HuH-7 (cell line): ENCODE measurements at regions not wholly inside any gene's neighbourhood (a gene's known extent, or its start where the extent isn't known, plus 50 kb on each side); places are given as distances from the start of the nearest gene placed in this dataset.
A peak's percentile ranks its signal among the peaks of the same experiment; 100 is the strongest.

Experiments used
- DNase-seq: peaks from one replicate; pipeline ENCODE4 v3.0.0; 2011; ENCODE audit warnings: low spot score

DNA sequence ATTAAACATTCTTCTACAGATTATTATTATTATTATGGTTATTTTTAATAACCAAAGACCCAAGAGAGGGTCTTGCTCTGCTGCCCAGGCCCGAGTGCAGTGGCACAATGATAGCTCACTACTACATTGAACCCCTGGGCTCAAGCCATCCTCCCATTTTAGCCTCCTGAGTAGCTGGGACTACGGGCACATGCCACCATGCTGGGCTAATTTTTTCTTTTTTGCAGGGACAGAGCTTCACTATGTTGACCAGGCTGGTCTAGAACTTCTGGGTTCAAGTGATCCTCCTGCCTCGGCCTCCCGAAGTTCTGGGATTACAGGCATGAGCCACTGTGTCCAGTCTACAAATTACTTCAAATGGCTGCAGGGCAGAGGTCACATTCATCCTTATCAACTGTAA is 179.8 kb downstream of the KCNRG start:
- no peak for DNase-seq

DNA sequence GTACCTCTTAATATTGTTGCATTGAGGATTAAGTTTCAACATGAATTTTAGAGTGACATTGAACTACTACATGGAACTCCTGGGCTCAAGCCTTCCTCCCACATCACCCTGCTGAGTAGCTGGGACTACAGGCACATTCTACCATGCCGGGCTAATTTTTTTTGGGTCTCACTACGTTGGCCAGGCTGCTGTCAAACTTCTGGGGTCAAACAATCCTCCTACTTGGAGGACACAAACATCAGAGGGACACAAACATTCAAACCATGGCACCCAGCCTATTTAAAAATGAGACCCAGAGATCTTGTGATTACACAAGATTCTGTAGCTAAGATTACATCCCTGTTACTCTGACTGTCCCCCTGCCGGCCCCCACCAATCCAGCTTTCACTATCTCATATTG is 180.9 kb downstream of the KCNRG start:
- no peak for DNase-seq

DNA sequence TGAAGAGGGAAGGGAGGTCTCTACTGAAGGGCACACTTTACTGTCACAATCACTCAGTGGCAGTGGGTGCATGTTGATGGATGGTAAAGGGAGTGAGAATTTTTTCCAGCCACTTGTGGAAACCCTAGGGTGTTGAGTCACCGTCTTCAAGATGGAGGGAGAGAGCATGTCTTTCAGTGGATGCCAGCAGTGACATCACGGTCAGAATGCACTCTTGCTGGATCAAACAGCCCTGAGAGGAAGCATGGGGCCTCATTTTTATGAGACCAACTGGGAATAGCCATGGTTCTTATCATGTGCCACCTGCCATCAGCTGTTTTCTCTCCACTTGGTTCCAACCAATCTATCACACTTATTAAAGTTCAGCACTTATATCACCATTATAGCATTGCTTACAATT is 182.5 kb downstream of the KCNRG start:
- DNase-seq = no peak

DNA sequence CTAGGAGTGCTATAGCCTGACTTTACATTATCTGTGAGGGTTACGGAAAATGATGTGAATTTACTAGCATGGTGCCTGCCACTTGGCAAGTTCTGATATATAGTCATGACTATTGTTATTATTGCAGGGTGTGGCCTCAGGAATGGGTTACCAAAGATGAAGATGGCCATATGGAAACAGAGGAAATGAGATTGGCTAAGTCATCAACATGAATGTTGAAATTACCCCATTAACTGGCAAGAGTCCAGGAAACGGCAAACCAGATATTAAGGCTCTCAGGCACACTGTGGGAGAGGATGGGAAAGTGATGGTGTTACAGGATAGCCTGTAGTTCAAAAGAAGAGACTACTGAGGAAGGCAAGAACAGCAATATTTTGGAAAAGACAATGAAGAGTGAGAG is 183.3 kb downstream of the KCNRG start:
- DNase-seq = no peak

DNA sequence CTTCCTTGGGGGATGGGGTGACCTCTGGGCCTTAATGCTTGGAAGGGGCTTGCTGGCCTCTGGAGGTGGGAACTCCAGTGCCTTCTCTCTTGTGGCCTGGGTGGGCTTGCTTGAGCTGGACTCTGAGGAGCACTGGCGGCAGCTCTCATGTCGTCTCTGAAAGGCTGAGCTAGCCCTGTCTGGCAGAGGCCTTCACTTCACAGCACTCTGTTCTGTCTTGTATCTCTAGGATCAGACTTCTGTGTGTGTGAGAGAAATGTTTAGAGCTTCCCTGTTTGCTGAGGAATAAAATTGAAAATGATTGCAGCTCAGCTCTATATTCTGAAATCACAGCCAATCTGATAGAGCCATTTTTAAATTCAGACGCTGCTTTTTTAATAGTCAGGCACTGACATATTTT is 185.3 kb downstream of the KCNRG start:
- no peak for DNase-seq

- no peak for DNase-seq
Measured at GRCh38 chr13:50200988-50201387, 185.7 kb downstream of the KCNRG start.

GRCh38 chr13:50202485-50202884 is 187.2 kb downstream of the KCNRG start:
- DNase-seq = no peak

DNA sequence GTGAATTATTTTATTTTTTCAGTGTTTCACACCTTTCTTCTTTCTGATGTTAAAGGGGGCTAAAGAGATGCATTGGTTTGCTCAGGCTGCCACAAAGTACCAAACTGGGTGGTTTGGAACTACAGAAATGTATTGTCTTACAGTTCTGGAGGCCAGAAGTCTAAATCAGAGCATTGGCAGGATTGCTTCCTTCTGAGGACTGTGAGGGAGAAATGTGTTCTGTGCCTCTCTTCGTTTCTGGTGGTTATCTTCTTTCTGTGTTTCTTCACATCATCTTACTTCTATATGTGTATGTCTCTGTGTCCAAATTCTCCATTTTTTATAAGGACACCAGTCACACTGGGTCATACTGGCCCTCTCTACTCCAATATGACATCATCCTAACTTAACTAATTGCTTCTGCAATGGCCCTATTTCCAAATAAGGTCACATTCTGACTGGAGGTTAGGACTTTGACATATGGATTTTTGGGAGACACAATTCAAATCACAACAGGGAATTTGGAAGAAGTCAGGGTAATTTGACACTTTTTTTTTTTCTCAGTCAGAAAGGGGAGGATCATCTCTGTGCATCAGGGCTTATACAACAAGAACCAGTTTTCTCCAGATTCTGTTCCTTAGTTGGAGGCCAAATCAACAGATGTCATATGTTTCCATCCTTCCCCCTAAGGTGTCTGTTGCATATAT is 188.2 kb downstream of the KCNRG start:
- no peak for DNase-seq

DNA sequence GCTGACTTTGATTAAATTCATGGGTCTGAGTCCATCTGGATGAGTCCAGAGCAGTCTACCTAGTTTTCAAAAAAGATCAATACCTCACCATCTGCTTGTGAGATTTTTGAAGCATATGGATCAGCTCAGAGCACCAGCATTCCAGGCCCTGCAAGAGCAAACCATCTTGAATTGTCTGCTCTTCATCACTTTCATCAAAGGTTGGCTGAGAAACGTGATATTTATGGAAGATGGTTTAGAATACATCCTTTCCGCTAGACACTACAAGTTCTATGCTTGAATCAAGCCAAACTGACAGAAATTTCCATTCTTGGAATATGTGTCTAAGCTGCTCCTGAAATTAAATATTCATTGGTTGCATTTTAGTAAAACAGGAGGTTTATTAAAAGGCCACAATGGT is 190.3 kb downstream of the KCNRG start:
- DNase-seq = no peak

- peak; percentile 37 for DNase-seq
Measured at GRCh38 chr13:50208826-50209335, 193.6 kb downstream of the KCNRG start.

DNA sequence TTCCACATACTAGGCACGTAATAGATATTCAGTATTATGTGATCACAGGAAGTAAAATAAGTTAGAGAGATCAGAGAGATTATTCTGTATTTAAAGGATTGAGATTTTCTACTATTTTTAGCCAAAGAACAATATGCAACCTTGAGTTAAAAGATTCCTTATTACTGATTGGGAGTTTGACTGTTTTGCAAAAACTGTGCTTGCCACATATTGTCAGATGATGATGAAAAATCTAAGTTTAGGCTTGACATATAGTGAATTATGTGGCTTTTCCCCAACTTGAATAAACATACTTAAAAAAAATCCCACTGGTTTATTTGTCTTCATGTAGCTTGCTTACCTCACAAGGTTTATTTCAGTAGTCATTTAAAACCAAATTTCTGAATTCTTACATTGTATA is 194.4 kb downstream of the KCNRG start:
- no peak for DNase-seq

DNA sequence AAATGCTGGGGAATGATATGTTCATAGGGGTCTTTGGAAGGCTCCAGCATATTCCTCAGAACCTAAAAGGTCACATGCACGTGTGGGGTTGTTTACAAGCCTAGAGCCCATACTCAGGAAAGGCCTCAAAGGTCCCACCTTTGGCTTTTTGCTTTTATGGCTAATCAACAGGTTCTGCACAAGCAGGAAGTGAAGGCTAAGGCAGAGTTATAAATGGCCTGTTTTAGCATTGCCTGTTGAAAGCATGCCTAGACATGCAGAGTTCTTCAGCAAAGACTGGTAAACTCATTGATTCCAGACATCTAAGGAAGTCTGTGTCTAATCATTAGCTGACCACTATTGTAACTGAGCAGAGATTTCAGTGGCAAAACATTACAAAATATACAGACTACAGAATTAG is 198.3 kb downstream of the KCNRG start:
- DNase-seq = no peak

- no peak for DNase-seq
Measured at GRCh38 chr13:50214514-50214913, 199.3 kb downstream of the KCNRG start.

- DNase-seq = no peak
Measured at GRCh38 chr13:50215399-50215798, 200.2 kb downstream of the KCNRG start.

DNA sequence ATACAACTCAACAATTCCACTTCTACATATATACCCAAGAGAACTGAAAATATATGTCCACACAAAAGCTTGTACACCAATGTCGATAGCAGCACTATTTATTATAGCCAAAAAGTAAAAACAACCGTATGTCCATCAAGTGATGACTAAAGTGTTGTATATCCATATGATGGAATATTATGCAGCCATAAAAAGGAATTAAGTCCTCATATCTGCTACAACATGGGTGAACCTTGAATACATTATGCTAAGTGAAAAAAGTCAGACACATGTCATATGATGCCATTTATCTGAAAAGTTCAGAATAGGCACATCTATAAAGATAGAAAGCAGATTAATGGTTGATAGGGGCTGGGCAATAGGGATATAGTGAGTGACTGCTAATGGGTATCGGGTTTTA is 204.5 kb downstream of the KCNRG start:
- no peak for DNase-seq

DNA sequence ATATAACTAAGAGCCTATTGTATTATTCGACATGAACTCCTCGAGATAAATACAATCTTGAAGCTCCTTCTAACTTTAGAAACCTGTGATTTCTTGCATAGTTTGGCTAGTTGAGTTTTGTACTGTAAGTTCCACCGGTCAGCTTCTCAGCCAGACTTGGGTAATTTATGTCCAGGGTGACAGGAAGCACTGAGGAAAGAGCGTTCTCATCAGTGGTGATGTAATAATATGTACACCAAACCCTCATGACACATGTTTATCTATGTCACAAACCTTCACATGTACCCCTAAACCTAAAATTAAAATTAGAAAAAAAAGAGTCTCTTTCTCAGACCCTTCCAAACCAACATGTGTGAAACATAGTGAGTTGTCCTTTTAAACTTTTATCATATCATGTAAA is 205.7 kb downstream of the KCNRG start:
- DNase-seq = no peak

DNA sequence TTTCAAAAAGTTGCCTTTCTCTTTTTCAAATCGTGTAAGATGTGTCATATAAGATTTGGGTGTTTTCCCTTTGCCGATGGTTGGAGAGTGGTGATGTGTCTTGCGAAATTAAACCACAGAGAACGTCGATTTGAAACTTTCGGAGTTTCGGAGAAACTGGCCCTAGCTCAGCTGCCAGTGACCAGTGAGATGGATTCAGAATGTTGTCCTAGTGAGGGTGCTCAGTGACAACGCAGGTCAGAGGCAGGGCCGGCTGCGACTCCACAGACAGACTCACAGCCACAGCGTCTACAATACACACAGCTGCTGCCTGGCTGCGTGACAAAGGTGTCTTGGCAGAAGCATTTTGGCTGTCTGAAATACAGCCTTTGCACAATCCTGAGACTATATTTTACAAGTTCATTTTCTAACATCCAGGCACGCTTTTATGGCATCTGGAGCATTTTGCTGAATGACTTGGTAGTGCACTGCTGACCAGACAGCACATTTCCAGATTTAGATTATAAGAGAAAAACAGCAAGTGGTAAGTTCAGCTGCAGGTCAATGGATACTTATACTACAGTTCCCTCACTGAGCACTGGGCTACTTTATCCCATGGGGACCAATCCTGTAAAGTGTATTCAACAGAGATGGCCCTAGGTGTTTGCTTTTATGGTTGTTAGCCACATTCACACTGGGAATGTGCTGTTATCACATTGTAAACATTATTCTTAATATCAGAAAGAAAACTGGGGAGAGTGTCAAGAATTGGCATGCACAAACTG is 207.5 kb downstream of the KCNRG start:
- peak; percentile 18 for DNase-seq

DNA sequence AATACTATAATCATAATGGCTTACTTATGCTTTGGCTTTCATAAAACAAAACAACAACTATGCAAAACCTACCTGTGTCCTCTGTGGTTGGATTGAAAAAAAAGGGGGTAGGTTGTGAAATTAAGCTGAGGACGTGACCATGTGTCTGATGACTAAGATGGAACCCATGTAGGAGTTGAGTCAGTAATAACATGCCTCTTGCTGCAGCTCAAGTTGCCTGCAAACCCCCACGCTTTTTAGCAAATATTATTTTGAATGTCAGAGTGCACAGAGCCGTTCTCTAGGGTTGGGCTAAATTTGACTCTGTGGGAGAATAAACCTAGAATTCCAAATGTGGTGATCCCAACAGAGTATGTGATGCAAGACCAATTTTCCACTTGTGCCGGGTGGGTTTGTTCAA is 209.3 kb downstream of the KCNRG start:
- no peak for DNase-seq

- no peak for DNase-seq
Measured at GRCh38 chr13:50225193-50226155, 210.2 kb downstream of the KCNRG start.

DNA sequence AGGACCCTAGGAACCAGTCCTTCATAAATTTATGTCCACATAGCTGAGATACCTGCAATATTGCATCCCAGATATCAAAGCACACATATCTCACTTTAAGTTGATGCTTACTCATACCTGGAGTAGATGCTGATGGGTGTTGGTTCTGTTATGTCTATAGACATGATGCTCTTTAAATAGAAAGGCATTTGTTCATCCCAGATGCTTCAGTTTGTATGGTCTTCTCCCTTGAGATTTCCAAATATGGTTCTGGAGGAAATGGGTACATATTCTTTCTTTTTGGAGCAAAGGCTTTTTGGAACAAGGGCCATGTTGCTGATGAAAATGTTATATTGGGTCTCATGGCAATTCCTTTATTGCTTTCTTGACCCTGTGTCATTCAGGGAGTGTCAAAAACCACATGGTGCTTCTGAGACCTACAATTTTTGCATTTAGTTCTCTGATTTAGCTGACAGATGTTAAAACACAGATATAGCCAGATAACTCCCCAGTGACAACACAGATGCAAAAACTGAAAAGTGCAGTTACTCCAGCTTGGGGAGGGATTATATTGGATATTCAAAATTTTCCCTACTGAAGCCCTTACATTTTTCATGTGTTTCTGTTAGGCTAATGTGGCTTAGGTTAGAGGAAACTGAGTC is 211.4 kb downstream of the KCNRG start:
- no peak for DNase-seq

DNA sequence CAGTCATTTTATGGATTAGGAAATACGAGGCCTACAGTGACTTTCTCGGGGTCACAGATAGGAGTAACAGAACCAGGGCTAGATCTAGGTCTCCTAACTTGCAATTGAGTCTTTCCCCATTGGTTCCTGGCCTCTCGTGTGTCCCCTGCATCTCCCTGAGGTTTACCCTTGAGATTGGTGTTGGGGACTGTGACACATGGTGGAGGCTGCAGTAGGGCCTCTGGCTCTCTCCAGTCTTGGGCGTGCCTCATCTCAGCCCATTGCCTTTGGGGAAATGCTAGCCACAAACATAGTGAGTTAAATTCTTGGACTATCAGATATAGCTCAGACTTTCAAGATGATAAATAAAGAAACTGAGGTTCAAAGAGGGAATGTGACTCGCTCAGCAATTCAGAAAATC is 212.1 kb downstream of the KCNRG start:
- DNase-seq = no peak

DNA sequence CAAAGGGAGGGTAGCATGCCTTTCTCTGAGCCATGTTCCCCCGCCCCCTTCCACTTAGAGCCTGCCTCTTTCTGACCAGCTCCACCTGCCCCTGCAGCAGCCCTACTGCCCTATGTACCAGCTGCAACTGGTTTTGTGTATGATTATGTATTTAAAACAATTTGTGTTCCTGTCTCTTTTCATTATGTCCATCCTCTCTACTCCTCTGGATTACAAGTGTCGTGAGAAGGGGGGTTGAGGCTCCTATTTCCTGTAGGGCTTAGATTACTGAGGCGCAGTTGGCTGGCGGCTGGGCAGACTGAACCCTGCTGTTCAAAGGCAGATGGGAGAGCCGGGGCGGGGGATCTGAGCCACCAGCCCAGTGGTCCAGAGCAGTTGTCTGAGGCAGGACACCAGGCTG is 213.3 kb downstream of the KCNRG start:
- DNase-seq = no peak
